HG03025 (cell line): ENCODE measurements at regions not wholly inside any gene's neighbourhood (a gene's known extent, or its start where the extent isn't known, plus 50 kb on each side); places are given as distances from the start of the nearest gene placed in this dataset.

ENCODE experiments used
- ATAC-seq: cut with Tn5 transposase; IDR thresholded peaks from one replicate; pipeline ENCODE4 v1.9.1; 2021; ENCODE audit warnings: mild to moderate bottlenecking, moderate library complexity; ENCODE audit not compliant: unreplicated experiment, low FRiP score

- no peak for ATAC-seq
These were observed 143.7 kb upstream of the CDH5 start for GRCh38 chr16:66222756-66223155.

GRCh38 chr16:66220702-66221101, 145.8 kb upstream of the CDH5 start:
- ATAC-seq: no peak

GRCh38 chr16:66219491-66219890, 147.0 kb upstream of the CDH5 start:
- no peak for ATAC-seq

- no peak for ATAC-seq
These were observed 154.1 kb upstream of the CDH5 start for GRCh38 chr16:66212428-66212827.

GRCh38 chr16:66211651-66212050, 154.8 kb upstream of the CDH5 start:
- ATAC-seq: no peak

GRCh38 chr16:66207883-66208265, 158.6 kb upstream of the CDH5 start:
- ATAC-seq: no peak

GRCh38 chr16:66207139-66207882, 159.2 kb upstream of the CDH5 start:
- ATAC-seq: no peak

- no peak for ATAC-seq
These were observed 160.1 kb upstream of the CDH5 start for GRCh38 chr16:66206363-66206762.

GRCh38 chr16:66205287-66206231, 160.9 kb upstream of the CDH5 start:
- ATAC-seq: no peak

GRCh38 chr16:66204756-66205155, 161.7 kb upstream of the CDH5 start:
- no peak for ATAC-seq

GRCh38 chr16:66203476-66203875, 163.0 kb upstream of the CDH5 start:
- no peak for ATAC-seq

- ATAC-seq: no peak
These were observed 167.3 kb upstream of the CDH5 start for GRCh38 chr16:66199189-66199588.

GRCh38 chr16:66198641-66199040, 167.8 kb upstream of the CDH5 start:
- ATAC-seq: no peak

GRCh38 chr16:66197668-66198278, 168.7 kb upstream of the CDH5 start:
- ATAC-seq: no peak

GRCh38 chr16:66196770-66197169, 169.7 kb upstream of the CDH5 start:
- ATAC-seq: no peak

- no peak for ATAC-seq
These were observed 171.6 kb upstream of the CDH5 start for GRCh38 chr16:66194866-66195265.

- no peak for ATAC-seq
These were observed 172.8 kb upstream of the CDH5 start for GRCh38 chr16:66193543-66194229.

GRCh38 chr16:66190411-66190810, 176.1 kb upstream of the CDH5 start:
- no peak for ATAC-seq

GRCh38 chr16:66189951-66190350, 176.5 kb upstream of the CDH5 start:
- ATAC-seq: no peak

- no peak for ATAC-seq
These were observed 177.4 kb upstream of the CDH5 start for GRCh38 chr16:66188917-66189725.
